ENCODE measurements at regions not wholly inside any gene's neighbourhood (a gene's known extent, or its start where the extent isn't known, plus 50 kb on each side); places are given as distances from the start of the nearest gene placed in this dataset.
A peak's percentile ranks its signal among the peaks of the same experiment; 100 is the strongest.

GRCh38 chr18:49677081-49677480 lies 115.2 kb downstream of the LIPG start:
- DNase-seq (ENCODE audit: low read depth), result no peak
- TF ChIP-seq CTCF (IDR thresholded peaks at IDR 0.05; ENCODE audit: low read length, missing control alignments), result no peak

GRCh38 chr18:49673281-49673680 lies 111.4 kb downstream of the LIPG start:
- TF ChIP-seq CTCF (IDR thresholded peaks at IDR 0.05; ENCODE audit: low read length, missing control alignments), result no peak
- DNase-seq (ENCODE audit: low read depth), result no peak
- no peak overlapping the region for H3K4me3 ChIP-seq (replicated peaks; ENCODE audit: low read depth, low read length)

More at GRCh38 chr18:49677081-49677480, 115.2 kb downstream of the LIPG start:
- H3K4me3 ChIP-seq (replicated peaks; ENCODE audit: low read depth, low read length), result no peak overlapping the region

- TF ChIP-seq CTCF (IDR thresholded peaks at IDR 0.05; ENCODE audit: low read length, missing control alignments), result no peak
- H3K4me3 ChIP-seq (replicated peaks; ENCODE audit: low read depth, low read length), result no peak overlapping the region
- DNase-seq (ENCODE audit: low read depth), result no peak
Measured at GRCh38 chr18:49672853-49673252, 111.0 kb downstream of the LIPG start.

- DNase-seq (ENCODE audit: low read depth), result no peak
- no peak for TF ChIP-seq CTCF (IDR thresholded peaks at IDR 0.05; ENCODE audit: low read length, missing control alignments)
- H3K4me3 ChIP-seq (replicated peaks; ENCODE audit: low read depth, low read length), result no peak overlapping the region
Measured at GRCh38 chr18:49669403-49669802, 107.5 kb downstream of the LIPG start.

- DNase-seq (ENCODE audit: low read depth), result peak; percentile 90
- no peak for TF ChIP-seq CTCF (IDR thresholded peaks at IDR 0.05; ENCODE audit: low read length, missing control alignments)
Measured at GRCh38 chr18:49668574-49669275, 106.9 kb downstream of the LIPG start.

GRCh38 chr18:49667462-49667861 lies 105.6 kb downstream of the LIPG start:
- no peak for TF ChIP-seq CTCF (IDR thresholded peaks at IDR 0.05; ENCODE audit: low read length, missing control alignments)
- no peak overlapping the region for H3K4me3 ChIP-seq (replicated peaks; ENCODE audit: low read depth, low read length)
- no peak for DNase-seq (ENCODE audit: low read depth)

More at GRCh38 chr18:49668574-49669275, 106.9 kb downstream of the LIPG start:
- no peak overlapping the region for H3K4me3 ChIP-seq (replicated peaks; ENCODE audit: low read depth, low read length)
